ENCODE measurements at regions not wholly inside any gene's neighbourhood (a gene's known extent, or its start where the extent isn't known, plus 50 kb on each side); places are given as distances from the start of the nearest gene placed in this dataset.

DNA sequence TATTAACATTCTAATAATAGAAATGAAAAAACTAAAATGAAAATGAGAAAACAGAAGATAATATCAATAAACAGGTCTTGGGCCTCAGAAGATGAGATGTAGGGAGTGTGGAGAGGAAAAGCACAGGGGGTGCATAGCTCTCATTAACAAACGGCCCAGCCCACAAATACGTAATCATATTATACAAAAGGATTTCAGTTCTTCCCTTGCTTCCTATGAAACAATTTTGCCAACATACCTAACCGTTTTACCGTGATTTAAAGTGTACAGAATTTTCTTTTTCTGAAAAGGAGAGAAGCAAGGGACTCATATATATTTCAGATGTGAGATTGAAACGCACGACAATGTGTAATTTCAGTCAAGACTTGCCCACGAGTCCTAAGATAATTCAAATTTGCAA lies 136.0 kb downstream of the HFE start:
- Histone ChIP-seq H3K27ac (ENCODE audit: low read length in 2 of 2) (peak overlapping the region; percentile 56 to 95), H3K27me3 (replicated peaks in 1 of 4; ENCODE audit: control extremely low read depth in 1 of 4, control insufficient read depth in 3 of 4, insufficient read depth in 4 of 4, low read length in 3 of 4) (no peaks in the 10 kb centered on the region), H3K9me3 (ENCODE audit: control extremely low read depth in 1 of 3, control insufficient read depth in 2 of 3, insufficient read depth in 1 of 3, low read length in 2 of 3) (peaks cover 0 to 15% (median 10%) of the 10 kb centered on the region in 3 donors), H3K4me1 (ENCODE audit: control insufficient read depth in 2 of 2, insufficient read depth in 2 of 2, low read length in 2 of 2) (peaks cover 4 to 14% of the 10 kb centered on the region in 2 donors), H3K36me3 (replicated peaks in 1 of 2; ENCODE audit: control extremely low read depth in 1 of 2, control insufficient read depth in 1 of 2, extremely low read depth in 1 of 2, insufficient read depth in 2 of 2, low read length in 1 of 2) (peaks cover 0 to 6% of the 10 kb centered on the region in 2 experiments), H2AFZ (ENCODE audit: insufficient read depth, low read depth, low read length, poor library complexity, severe bottlenecking) (peak overlapping the region; percentile 82), H3K9ac (ENCODE audit: low read length) (peak overlapping the region; percentile 81), H3K79me2 (ENCODE audit: control insufficient read depth, insufficient read depth, low read length) (no peaks in the 10 kb centered on the region), H4K20me1 (ENCODE audit: control insufficient read depth, insufficient read depth, low read length, poor library complexity, severe bottlenecking) (no peaks in the 10 kb centered on the region), H3K4me2 (replicated peaks; ENCODE audit: low read depth, low read length, poor library complexity, severe bottlenecking) (peak overlapping the region; percentile 77), H3K4me3 (ENCODE audit: control extremely low read depth in 1 of 5, extremely low read depth in 1 of 5, insufficient read depth in 1 of 5, low read depth in 2 of 5, low read length in 4 of 5) (peak overlapping the region; percentile 56 to 97 (median 75))
- ChIA-PET POLR2A (interaction anchor here (1.1 to 6.4 kb wide), 10 partner anchors 7 to 1670 kb away, joined by 3 to 76 read pairs (median 10); a partner anchor contains a TSS), CTCF (interaction anchor here (1.0 to 3.6 kb wide), 5 partner anchors 11 to 27 kb away, joined by 3 to 21 read pairs (median 5); a partner anchor contains a TSS)
- TF ChIP-seq, protein P1, sequence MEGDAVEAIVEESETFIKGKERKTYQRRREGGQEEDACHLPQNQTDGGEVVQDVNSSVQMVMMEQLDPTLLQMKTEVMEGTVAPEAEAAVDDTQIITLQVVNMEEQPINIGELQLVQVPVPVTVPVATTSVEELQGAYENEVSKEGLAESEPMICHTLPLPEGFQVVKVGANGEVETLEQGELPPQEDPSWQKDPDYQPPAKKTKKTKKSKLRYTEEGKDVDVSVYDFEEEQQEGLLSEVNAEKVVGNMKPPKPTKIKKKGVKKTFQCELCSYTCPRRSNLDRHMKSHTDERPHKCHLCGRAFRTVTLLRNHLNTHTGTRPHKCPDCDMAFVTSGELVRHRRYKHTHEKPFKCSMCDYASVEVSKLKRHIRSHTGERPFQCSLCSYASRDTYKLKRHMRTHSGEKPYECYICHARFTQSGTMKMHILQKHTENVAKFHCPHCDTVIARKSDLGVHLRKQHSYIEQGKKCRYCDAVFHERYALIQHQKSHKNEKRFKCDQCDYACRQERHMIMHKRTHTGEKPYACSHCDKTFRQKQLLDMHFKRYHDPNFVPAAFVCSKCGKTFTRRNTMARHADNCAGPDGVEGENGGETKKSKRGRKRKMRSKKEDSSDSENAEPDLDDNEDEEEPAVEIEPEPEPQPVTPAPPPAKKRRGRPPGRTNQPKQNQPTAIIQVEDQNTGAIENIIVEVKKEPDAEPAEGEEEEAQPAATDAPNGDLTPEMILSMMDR (IDR thresholded peaks at IDR 0.05) = no peak
- TF ChIP-seq EZH2 (IDR thresholded peaks at IDR 0.05; ENCODE audit: borderline replicate concordance, insufficient read depth, low read depth, low read length, poor library complexity, severe bottlenecking) = no peak
- WGBS (ENCODE audit: insufficient coverage) = 0% methylated on average over 2 of the region's 7 CpGs
- no peak overlapping the region for H3K4me3 Mint-ChIP-seq
- H3K27me3 Mint-ChIP-seq = no peaks in the 10 kb centered on the region
- H3K27ac Mint-ChIP-seq = no peak overlapping the region
- no peaks in the 10 kb centered on the region for H3K9me3 Mint-ChIP-seq (ENCODE audit: insufficient read depth)
- peak; percentile 15 for ATAC-seq (ENCODE audit: low read depth)
- no peak for DNase-seq
- intact Hi-C loops (cut with micrococcal nuclease) = loop anchor here (2.0 kb wide), 1 partner anchor 16 kb away; no protein-coding TSS in a partner anchor
- H3K4me1 Mint-ChIP-seq = peaks cover 8% of the 10 kb centered on the region

Measured in B cell (primary cell).